Hematopoietic multipotent progenitor cell treated with erythropoietin and hydrocortisone succinate and interleukin-3 and kit ligand, for 6 days (in vitro differentiated cells): ENCODE measurements at regions not wholly inside any gene's neighbourhood (a gene's known extent, or its start where the extent isn't known, plus 50 kb on each side); places are given as distances from the start of the nearest gene placed in this dataset.
"Not testable (repeated sequence)": the region's sequence is repeated elsewhere in the genome, so short reads cannot be mapped to it uniquely, and the experiment has no call there.

Source experiments
- DNase-seq: peaks from one replicate; pipeline ENCODE4 v3.0.0-alpha.2; 2015

GRCh38 chr3:151552589-151552988, 91.7 kb upstream of the IGSF10 start:
- DNase-seq, result peak; percentile 37

- no peak for DNase-seq
These were observed 89.8 kb upstream of the IGSF10 start for GRCh38 chr3:151550642-151551041.

- no peak for DNase-seq
These were observed 89.3 kb upstream of the IGSF10 start for GRCh38 chr3:151550025-151550618.

- no peak for DNase-seq
These were observed 87.3 kb upstream of the IGSF10 start for GRCh38 chr3:151548195-151548594.

- no peak for DNase-seq
These were observed 83.3 kb upstream of the IGSF10 start for GRCh38 chr3:151544164-151544548.

GRCh38 chr3:151541178-151541577, 80.3 kb upstream of the IGSF10 start:
- no peak for DNase-seq

- DNase-seq, result no peak
These were observed 78.7 kb upstream of the IGSF10 start for GRCh38 chr3:151539599-151539998.

GRCh38 chr3:151538456-151539393, 77.9 kb upstream of the IGSF10 start:
- peak; percentile 34 for DNase-seq

GRCh38 chr3:151537726-151538125, 76.9 kb upstream of the IGSF10 start:
- DNase-seq, result no peak

GRCh38 chr3:151526757-151527156, 65.9 kb upstream of the IGSF10 start:
- no peak for DNase-seq

GRCh38 chr3:151520105-151520504, 59.2 kb upstream of the IGSF10 start:
- DNase-seq, result no peak

- not testable (repeated sequence) for DNase-seq
These were observed 50.6 kb upstream of the IGSF10 start for GRCh38 chr3:151511433-151511832.
